LNCaP clone FGC (cell line): ENCODE measurements at regions not wholly inside any gene's neighbourhood (a gene's known extent, or its start where the extent isn't known, plus 50 kb on each side); places are given as distances from the start of the nearest gene placed in this dataset.
"Not testable (repeated sequence)": the region's sequence is repeated elsewhere in the genome, so short reads cannot be mapped to it uniquely, and the experiment has no call there.

Experiments
- DNase-seq: peaks from one replicate; pipeline ENCODE4 v3.0.0-alpha.2; 2011; ENCODE audit warnings: low read depth
- H3K4me3 ChIP-seq: 2 replicates; pipeline ENCODE4 v1.5.1; 2011; ENCODE audit warnings: mild to moderate bottlenecking, low read depth, low read length, control low read depth
- CTCF ChIP-seq: IDR thresholded peaks from 2 replicates; pipeline ENCODE4 v1.5.1; 2012; ENCODE audit warnings: mild to moderate bottlenecking; ENCODE audit not compliant: control insufficient read depth, insufficient read depth; ENCODE audit errors: extremely low read depth

- DNase-seq, result no peak
- no peak for TF ChIP-seq CTCF
- no peak overlapping the region for H3K4me3 ChIP-seq
Observed at GRCh38 chr9:102652471-102652870, 342.7 kb upstream of the CYLC2 start.

GRCh38 chr9:102650896-102651295 lies 344.2 kb upstream of the CYLC2 start:
- TF ChIP-seq CTCF, result no peak
- DNase-seq, result no peak
- H3K4me3 ChIP-seq, result no peak overlapping the region

- no peak for TF ChIP-seq CTCF
- DNase-seq, result no peak
Observed at GRCh38 chr9:102642651-102643050, 352.5 kb upstream of the CYLC2 start.

GRCh38 chr9:102631559-102631958 lies 363.6 kb upstream of the CYLC2 start:
- peak; percentile 32; the same call in 1 of the 2 replicates for TF ChIP-seq CTCF
- no peak overlapping the region for H3K4me3 ChIP-seq
- DNase-seq, result no peak

More at GRCh38 chr9:102642651-102643050, 352.5 kb upstream of the CYLC2 start:
- no peak overlapping the region for H3K4me3 ChIP-seq

- H3K4me3 ChIP-seq, result no peak overlapping the region
- no peak for TF ChIP-seq CTCF
- DNase-seq, result no peak
Observed at GRCh38 chr9:102609461-102609860, 385.7 kb upstream of the CYLC2 start.

- DNase-seq, H3K4me3 ChIP-seq: not testable (repeated sequence)
Observed at GRCh38 chr9:102603198-102604195, 391.6 kb upstream of the CYLC2 start.

GRCh38 chr9:102594241-102594640 lies 400.9 kb upstream of the CYLC2 start:
- no peak for DNase-seq
- TF ChIP-seq CTCF, result no peak
- no peak overlapping the region for H3K4me3 ChIP-seq
